GM21360 (cell line): ENCODE measurements at regions not wholly inside any gene's neighbourhood (a gene's known extent, or its start where the extent isn't known, plus 50 kb on each side); places are given as distances from the start of the nearest gene placed in this dataset.

Source experiments
- ATAC-seq: cut with Tn5 transposase; IDR thresholded peaks from one replicate; pipeline ENCODE4 v1.9.1; 2021; ENCODE audit warnings: mild to moderate bottlenecking, moderate library complexity; ENCODE audit not compliant: unreplicated experiment

DNA sequence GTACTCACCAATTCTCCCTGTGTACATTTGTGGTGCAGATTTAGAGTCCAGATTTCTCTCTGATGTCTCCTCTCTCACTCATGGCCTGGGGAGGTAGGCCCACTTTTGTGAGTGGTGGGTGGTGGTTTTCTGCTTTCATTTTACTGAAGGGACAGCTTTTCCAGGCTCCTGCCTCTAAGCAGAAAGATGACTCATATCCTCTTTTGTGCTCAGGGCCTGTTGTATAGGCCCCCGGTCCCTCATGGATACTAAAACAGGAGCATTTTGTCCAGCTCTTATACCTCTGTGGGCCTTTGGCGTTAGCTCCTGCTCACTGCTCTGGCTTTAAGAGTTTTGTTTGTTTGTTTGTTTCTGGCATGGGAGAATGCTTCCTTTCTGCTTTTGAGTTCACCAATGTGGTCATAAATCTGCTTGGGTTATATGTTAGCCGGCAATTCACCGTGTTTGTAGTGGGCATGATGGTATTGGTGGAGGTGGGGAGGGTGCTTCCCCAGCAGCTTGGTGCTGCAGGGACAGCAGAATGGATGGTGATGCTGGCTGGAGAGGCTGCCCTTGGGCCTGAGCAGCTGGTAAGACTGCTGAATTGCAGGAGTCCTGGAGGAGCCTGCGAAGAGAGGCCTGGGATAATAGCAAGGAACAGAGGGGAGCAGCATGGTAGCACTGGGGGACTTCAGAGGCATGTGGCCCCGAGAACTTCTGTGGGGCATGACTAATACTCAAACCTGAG, 468.7 kb downstream of the RPS24 start:
- ATAC-seq = no peak

DNA sequence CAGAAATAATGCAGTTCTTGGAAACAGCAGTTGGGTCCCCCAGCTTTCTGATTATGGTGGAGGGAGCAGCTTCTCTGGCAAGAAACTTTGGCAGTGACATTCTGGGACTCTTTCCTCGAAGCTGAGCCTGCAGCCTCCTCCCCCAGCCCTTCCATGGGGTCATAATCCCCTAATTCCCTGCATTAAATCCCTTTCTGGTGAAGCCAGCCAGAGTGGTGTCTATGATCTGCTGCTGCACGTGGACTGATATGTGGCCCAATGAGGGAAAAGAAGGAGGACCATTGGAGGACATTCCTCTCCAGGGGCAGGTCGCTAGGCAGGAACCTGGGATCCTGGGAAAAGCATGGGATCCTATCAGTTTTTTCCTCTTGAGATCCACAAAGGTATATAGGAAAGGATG, 470.5 kb downstream of the RPS24 start:
- no peak for ATAC-seq

DNA sequence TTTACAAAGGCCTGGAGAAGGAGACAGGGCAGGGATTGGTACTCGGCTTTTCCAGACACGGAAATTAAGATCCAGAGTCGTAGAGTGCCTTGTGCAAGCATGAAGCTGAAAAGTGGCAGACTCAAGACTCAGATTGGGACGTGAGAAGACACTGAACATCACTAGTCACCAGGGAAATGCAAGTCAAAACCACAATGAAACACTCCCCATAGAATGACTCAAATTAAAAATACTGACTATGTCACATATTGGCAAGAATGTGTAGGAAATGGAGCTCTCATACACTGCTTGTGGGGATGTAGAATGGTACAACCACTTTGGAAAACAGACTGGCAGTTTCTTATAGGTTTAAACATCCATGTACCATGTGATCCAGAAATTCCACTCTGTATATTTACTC, 472.0 kb downstream of the RPS24 start:
- no peak for ATAC-seq

DNA sequence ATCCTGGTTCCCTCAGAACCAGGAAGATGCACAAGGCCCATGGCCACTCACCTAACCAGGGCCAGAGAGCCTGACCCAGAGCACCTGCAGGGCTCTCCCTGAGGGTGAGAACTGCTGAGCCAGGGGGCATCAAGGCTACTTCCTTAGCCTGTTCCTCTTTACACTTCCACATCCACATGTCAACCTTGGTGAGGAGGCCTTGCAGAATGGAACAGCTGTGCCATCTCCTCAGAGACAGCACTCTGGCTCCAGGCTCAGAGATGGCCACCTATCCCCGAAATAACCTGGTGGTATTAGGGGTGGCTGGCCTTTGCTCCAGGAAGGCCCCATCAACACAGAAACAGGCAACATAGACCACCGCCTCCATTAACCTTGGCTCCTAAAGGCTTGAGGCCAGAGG, 473.0 kb downstream of the RPS24 start:
- no peak for ATAC-seq

DNA sequence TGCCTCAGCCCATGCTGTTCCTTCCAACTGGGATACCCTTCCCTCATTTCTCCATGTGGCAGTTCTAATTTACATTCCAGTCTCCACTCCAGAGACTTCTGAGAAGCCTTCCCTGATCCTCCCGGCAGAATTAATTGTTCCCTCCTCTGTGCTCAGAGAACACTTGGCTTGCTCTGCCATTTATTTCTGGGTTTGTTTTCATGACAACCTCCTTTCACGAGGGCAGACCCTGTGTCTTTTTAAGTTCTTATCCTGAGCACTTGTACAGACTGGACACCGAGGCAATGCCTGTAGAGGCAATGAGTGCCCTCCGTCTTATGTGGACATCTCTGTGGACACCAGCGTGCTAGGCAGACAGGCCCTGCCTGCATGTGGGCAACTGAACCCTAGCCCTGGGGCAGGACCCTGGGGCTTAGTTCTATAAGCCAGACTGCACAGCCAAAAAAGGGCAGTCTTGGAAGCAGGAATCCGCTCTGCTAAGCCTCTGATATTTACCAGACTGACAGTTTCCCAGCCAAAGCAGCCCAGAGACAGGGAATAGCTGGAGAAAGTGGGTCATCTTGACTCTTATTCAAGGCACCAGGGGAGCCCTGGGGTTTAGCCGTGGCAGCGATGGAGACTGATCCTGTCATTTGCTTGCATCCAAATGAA, 474.0 kb downstream of the RPS24 start:
- no peak for ATAC-seq

DNA sequence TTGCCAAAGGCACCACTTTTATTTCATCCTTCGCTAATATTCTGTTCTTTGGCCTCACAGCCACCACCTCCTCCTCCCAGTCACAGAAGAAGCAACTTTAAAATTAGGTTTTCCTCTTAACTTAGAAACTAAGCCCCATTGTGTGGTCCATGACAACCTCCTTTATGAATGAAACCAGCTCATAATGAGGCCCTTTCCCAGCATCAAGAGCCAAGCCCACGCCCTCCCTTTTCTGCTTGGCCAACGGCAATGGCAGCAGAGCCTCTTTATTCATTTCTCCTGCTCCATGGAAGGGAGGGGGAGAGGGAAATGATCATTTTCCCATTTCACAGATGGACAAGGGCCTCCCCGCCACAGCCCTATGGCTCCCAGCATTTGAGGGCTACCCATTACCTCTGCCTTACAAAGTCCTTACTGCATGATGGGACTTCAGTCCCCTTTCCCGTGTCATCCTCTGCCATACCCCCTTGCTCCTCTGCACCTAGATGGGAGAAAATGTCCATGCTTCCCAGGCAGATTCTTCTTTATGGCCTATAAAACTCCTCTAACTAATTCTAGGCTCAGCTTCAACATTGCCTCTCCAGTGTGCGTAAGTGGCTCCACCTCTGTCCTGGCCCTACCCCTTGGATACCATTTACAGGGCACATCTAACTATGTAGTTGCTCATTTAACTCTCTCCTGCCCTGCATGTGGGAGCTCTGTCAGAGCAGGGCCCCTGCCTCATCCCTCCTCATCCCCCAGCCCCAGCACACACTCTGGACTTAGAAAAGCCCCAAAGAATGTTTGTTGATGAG, 475.5 kb downstream of the RPS24 start:
- ATAC-seq = no peak

DNA sequence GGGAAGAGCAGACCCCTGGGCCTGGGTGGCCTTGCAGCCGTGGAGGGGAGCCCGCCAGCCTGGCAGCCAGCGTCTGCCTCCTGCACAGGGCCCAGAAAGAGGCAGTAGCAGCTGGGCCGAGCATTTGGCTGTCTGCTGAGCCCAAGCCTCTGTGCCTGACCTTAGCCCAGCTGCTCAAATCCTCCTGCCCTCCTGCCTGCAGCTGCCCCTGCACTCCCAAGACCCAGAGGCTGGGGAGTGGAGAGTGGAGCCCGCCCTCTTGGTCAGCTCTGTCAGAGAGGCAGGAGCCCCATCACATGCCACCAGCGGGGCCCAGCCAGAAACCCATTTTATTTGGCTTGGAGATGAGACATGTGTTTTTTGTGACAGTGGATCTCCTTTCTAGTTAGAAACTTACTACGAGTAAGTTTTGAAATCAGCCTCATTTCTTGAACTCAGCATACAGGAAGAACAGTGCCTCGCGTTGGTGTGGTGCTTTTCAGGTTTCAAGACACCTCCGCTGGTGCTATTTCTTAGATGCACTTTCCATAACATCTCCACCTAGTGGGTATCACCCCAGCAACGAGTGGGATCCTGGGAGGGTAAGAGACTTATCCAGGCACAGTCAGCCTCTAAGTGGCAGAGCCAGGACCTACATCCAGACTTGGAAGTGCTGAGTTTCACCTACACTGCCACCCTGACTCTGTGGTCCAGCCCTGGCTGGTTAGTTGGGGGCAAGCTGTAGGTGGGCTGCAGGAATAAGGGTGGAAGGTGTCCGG, 477.1 kb downstream of the RPS24 start:
- ATAC-seq = no peak

DNA sequence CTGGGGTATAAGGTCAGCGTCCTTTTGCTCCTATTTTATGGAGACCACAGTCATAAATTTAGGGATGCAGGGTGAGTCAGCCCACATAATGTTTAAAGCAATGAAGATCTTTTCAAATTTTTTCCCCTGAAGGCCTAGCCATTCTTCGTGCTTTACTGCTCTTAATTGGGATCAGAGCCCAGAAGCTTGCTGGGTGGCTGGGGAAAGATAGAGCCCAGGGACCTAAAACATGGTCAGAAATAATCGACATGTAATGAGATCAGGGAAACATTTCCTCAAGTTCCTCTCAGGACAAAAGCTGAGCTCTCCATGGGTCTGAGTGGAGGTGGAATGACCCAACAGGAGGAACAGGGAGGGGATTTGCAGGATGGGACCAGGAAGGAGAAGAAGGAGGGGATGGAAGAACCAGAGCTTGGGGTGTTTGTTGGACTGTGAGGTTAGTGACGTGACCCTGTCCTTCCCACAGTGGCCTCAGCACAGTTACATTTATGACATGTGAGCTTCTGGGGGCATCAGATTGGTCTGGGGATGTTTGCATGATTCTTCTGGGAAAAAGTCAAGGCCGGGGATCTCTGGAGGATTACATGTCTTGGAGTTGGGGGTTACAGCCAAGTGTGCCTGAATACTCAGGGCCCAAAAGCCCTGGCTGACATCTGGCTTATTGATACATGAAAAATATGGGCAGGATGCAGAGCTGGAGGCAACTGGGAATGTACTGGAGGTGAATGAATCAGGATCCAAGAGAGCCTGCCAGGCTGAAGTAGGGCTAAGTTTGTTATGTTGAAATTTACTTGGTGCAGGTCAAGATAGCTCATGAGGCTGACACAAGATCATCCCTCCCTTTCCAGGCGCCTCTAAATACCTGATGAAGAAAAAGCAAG, 477.9 kb downstream of the RPS24 start:
- ATAC-seq = no peak

DNA sequence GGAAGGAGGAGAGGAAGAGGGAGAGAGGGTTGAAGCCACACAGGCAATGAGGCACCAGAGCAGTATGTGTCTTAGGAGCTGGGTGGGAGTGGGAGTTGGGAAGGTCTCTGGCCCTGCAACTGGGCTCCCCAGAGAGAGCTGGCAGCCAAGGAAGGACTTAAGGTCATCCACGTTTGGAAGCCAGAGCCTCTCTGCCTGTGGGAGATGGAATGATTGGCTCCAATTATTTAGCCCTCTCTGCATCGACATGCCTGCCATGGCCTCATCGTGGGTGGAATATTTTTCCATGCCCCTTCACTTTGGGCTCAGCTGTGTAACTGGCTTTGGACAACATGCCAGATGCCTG, 478.5 kb downstream of the RPS24 start:
- ATAC-seq = no peak

DNA sequence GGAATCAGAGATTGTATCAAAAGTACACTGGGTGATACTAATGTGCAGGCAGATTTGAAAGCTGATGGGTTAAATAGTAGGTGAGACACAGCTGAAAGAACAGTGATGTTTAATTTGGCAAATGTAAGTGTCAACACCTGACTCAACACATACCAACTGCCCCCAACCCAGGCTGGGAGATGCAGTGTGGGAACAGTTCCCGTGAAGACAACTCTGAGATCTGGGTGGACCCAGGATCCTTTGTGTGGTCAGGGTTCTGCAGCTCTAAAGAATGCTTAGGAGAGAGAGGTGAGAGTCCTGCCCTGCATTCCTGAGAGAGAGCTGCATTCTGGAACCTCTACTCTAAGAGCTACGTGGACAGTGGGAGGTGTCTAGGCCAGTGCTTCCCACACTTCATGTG, 479.7 kb downstream of the RPS24 start:
- no peak for ATAC-seq

DNA sequence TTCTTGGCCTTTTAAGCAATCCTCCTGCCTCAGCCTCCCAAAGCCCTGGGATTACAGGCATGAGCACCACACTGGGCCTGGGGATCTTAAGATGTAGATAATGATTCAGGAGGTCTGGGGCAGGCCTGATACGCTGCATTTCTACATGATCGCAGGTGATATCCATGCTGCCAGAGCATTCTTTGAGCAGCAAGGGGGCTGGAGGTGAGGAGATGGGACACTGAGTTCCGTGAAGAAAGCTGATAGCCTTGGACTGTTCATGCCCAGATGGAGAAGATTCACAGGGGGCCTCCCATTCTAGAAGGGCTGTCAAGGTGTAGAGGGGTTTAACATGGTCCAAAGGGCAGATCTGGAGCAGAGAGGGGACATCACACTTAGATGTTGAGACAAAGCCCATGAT, 480.3 kb downstream of the RPS24 start:
- ATAC-seq = no peak

DNA sequence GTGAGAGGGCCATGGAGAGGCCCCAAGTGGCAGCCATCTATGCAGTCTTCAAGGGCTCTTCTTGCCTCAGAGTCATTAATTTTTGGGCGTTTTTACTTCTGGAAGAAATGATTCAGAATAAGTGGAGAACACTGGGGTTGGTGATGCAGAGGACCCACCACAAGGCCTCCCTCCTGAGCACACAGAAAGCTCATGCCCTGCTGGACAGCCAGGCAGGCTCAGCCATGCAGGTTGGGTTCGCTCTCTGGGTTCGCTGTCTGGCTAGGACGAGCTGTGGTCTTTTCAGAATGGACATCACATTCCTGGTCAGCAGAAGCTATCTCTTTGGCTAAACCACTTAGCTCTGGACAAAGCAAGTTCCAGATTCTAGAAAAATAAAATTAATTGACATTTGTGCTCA, 480.8 kb downstream of the RPS24 start:
- no peak for ATAC-seq

DNA sequence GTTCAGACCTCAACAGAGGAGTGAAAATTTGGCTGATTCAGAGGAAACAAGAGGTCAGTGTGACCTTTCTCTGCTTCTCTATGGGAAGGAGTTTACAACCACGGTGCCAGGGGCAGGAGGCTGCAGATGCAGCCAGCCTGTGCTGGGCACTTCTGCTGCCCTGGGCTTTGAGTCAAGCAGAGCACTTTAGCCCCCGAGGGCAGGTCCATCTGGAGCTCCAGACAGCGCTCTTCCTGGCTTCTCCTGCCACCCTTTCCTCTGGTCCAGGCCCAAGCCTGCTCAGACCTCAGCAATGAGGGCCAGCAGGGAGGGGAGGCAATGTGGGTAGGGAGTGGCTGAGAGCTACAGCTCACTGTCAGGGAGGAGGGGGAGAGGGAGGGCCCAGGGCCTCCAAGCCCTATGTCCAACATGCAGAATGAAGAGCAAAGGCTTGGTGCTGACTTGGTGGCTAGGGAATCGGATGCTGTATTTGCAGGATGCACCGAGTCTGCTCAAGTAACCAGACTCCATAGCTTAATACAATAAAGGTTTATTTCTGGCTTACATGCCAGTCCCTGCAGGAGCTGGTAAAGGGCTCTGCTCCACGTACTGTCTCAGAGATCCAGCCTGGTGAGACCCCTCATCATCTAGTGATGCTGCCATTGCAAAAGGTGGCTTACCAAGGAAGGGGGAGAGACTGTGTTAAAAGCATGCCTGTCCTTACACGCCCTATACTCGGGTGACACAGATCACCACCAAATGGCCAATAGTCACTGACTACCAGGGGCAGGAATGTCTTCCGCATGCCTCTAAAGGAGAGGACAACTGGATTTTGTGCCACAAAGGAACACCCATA, 481.6 kb downstream of the RPS24 start:
- no peak for ATAC-seq

DNA sequence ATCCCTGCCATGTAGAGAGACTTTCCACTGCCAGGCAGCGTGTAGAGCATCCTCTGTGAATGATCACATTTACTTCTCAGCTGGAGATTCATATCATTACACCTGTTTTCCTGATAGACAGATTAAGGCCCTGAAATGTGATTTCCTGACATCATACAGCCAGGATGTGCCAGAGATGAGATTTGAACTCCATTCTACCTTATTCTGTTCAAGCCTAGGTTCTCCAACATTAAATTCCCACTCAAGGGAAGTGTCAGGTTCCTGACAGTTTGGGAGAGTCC, 482.1 kb downstream of the RPS24 start:
- no peak for ATAC-seq

DNA sequence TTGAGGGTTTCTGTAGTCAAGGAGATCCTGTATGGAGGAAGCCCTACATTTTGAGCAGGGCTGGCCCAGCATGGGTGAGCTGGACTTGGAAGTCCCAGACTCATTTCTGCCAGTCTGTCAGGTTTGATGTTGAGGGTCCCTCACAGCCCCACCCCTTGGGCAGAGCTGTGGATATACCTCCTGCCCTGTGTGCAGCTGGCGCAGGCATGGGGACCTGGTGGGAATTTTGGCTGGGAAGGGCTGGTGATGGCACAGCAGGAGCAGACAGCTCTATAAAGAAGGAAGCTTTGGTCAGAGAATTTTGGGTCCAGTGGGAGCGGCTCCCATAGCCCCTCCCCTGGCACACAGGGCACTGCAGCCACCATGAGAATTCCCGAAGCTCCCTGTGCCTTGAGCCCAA, 482.6 kb downstream of the RPS24 start:
- no peak for ATAC-seq

DNA sequence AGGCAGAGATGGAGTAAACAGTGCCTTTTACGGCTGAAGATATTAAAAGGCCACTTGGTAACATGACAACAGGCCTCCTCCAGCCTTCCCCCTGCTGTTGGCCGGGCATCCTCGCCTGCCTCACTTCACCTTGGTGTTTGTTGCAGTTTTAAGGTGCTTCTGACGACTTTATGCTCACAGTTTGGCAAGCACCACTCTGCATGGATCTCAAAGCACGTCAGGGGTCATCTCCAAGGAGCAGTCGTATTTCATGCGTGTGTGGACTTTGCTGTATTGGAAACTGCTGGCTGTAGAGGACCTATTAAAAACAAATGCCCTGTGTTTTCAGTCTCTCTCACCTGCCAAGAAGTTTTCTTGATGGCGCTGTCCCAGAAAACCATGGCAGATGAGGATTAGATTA, 483.1 kb downstream of the RPS24 start:
- no peak for ATAC-seq

DNA sequence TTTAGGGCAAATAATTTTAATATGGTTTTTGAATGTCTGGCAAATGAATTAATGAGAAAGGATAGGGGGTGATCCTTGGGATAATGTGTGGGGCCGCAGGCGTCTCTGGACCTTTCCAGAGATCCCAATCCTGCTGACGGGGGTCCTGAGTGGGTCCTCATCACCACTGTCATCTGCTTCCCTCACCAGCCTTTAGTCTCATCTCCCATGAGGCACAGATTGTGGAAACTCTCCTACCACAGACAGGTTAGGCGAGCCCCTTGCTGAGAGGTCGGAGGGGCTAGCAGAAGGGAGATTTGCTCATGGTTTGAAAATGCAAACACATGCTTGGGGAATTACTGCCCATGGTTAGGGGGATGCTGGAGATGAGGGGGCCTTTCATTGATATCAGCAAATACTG, 484.6 kb downstream of the RPS24 start:
- ATAC-seq = no peak

DNA sequence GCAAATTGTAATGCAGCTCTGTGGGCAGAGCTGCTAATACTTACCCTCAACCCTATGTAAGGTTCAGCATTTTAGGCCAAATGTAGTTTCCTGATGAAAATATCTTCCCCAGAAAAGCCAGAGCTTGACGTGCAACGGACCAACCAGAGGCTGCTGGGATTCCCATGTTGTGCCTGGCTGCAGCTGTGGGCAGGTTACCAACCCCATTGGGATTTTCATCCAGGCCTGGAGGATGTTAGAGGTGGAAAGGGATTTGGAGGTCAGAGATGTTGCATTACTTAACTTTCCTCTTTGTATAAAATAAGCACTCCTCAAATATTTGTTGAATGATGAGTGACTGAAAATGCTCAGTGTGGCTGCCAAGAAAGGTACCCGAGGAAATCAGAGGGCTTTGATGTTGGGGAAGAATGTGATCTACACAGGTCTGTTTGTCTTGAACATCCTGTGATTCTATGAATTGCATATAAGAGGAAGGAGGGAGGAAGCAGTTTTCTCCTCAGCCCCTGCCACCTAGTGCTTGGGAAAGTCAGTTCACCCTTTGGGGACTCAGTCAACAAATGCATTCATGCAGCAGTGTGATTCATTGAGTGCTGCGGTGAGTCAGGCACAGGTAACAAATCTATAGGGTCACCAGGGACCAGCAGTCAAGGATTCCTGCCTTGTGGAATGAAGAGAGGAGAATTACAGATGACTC, 487.2 kb downstream of the RPS24 start:
- ATAC-seq = no peak

DNA sequence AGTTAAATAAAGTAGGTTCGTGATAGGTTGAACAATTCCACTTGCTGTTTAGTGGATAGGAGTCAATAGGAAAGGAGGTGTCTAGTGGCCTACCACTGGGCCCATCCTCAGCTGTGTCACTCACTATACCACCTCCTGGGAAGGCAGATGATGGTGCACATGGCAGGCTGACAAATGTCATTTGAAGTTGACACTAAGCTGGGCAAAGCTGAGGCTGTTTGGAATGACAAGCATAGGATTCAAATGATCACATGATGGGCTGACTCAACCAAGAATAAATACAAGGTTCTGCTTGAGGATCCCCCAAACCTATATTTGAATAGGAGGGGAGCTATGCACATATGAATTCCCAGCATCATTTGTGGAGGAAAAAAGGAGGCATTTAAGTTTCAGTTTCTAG, 489.8 kb downstream of the RPS24 start:
- no peak for ATAC-seq
